ENCODE measurements at regions not wholly inside any gene's neighbourhood (a gene's known extent, or its start where the extent isn't known, plus 50 kb on each side); places are given as distances from the start of the nearest gene placed in this dataset.
A peak's percentile ranks its signal among the peaks of the same experiment; 100 is the strongest.

GRCh38 chr7:68604541-68604940 is 993.7 kb upstream of the AUTS2 start:
- BruUV-seq (replicated peaks) = no TSS peak
- no peaks in the 10 kb centered on the region for H3K36me3 ChIP-seq (ENCODE audit: insufficient read depth, low read length, poor library complexity, severe bottlenecking)

GRCh38 chr7:68610701-68611100 is 987.6 kb upstream of the AUTS2 start:
- no peaks in the 10 kb centered on the region for H3K36me3 ChIP-seq (ENCODE audit: insufficient read depth, low read length, poor library complexity, severe bottlenecking)
- H3K27ac ChIP-seq (ENCODE audit: low read depth, low read length, poor library complexity, severe bottlenecking) = no peak overlapping the region
- CTCF ChIA-PET = no interaction called here
- POLR2A ChIA-PET (ENCODE audit: low non-redundant PET) = no interaction called here
- BruUV-seq (replicated peaks) = no TSS peak
- peaks cover 14% of the 10 kb centered on the region for H3K4me1 ChIP-seq (ENCODE audit: insufficient read depth, low read length, poor library complexity, severe bottlenecking)
- no peaks in the 10 kb centered on the region for H3K27me3 ChIP-seq (replicated peaks; ENCODE audit: insufficient read depth, low read depth, low read length, poor library complexity)
- TF ChIP-seq EZH2 (IDR thresholded peaks at IDR 0.05; ENCODE audit: borderline replicate concordance, low read depth, low read length, poor library complexity, severe bottlenecking) (no peak), CTCF (conservative IDR thresholded peaks at IDR 0.05; ENCODE audit: low read depth, low read length) (no peak)
- DNase-seq (ENCODE audit: low spot score) = no peak
- no peak overlapping the region for H3K4me3 ChIP-seq (ENCODE audit: low read depth, low read length, poor library complexity, severe bottlenecking)
- intact Hi-C loops (cut with micrococcal nuclease; ENCODE audit: unreplicated experiment) = loop anchor here (10.0 kb wide), 1 partner anchor 124 kb away; no protein-coding TSS in a partner anchor
- H3K9me3 ChIP-seq (ENCODE audit: low read depth, low read length, poor library complexity, severe bottlenecking) = peaks cover 26% of the 10 kb centered on the region

More at GRCh38 chr7:68604541-68604940, 993.7 kb upstream of the AUTS2 start:
- CTCF ChIA-PET = no interaction called here
- intact Hi-C loops (cut with micrococcal nuclease; ENCODE audit: unreplicated experiment) = no loop called here
- peaks cover 17% of the 10 kb centered on the region for H3K9me3 ChIP-seq (ENCODE audit: low read depth, low read length, poor library complexity, severe bottlenecking)
- DNase-seq (ENCODE audit: low spot score) = no peak
- H3K4me3 ChIP-seq (ENCODE audit: low read depth, low read length, poor library complexity, severe bottlenecking) = no peak overlapping the region
- H3K27me3 ChIP-seq (replicated peaks; ENCODE audit: insufficient read depth, low read depth, low read length, poor library complexity) = no peaks in the 10 kb centered on the region
- H3K27ac ChIP-seq (ENCODE audit: low read depth, low read length, poor library complexity, severe bottlenecking) = no peak overlapping the region
- POLR2A ChIA-PET (ENCODE audit: low non-redundant PET) = no interaction called here
- no peaks in the 10 kb centered on the region for H3K4me1 ChIP-seq (ENCODE audit: insufficient read depth, low read length, poor library complexity, severe bottlenecking)
- TF ChIP-seq EZH2 (IDR thresholded peaks at IDR 0.05; ENCODE audit: borderline replicate concordance, low read depth, low read length, poor library complexity, severe bottlenecking) (no peak), CTCF (conservative IDR thresholded peaks at IDR 0.05; ENCODE audit: low read depth, low read length) (no peak)

- DNase-seq (ENCODE audit: low spot score) = peak; percentile 89
- Histone ChIP-seq H3K4me1 (ENCODE audit: insufficient read depth, low read length, poor library complexity, severe bottlenecking) (peaks cover 14% of the 10 kb centered on the region), H3K9me3 (ENCODE audit: low read depth, low read length, poor library complexity, severe bottlenecking) (peaks cover 27% of the 10 kb centered on the region), H3K27me3 (replicated peaks; ENCODE audit: insufficient read depth, low read depth, low read length, poor library complexity) (no peaks in the 10 kb centered on the region), H3K36me3 (ENCODE audit: insufficient read depth, low read length, poor library complexity, severe bottlenecking) (no peaks in the 10 kb centered on the region), H3K4me3 (ENCODE audit: low read depth, low read length, poor library complexity, severe bottlenecking) (no peak overlapping the region), H3K27ac (ENCODE audit: low read depth, low read length, poor library complexity, severe bottlenecking) (peak overlapping the region; percentile 78)
- TF ChIP-seq CTCF (conservative IDR thresholded peaks at IDR 0.05; ENCODE audit: low read depth, low read length) = no peak
- ChIA-PET POLR2A (ENCODE audit: low non-redundant PET) (no interaction called here), CTCF (no interaction called here)
- no TSS peak for BruUV-seq (replicated peaks)
- intact Hi-C loops (cut with micrococcal nuclease; ENCODE audit: unreplicated experiment) = loop anchor here (10.0 kb wide), 1 partner anchor 121 kb away; no protein-coding TSS in a partner anchor
Measured at GRCh38 chr7:68613405-68613804, 984.9 kb upstream of the AUTS2 start.

Data from A673 (cell line).